T-cell (primary cell): ENCODE measurements at regions not wholly inside any gene's neighbourhood (a gene's known extent, or its start where the extent isn't known, plus 50 kb on each side); places are given as distances from the start of the nearest gene placed in this dataset.

Source experiments
- ATAC-seq, 4 experiments: fragments of 200-7000 bp in 3 of 4; fragments of 150-1000 bp in 1 of 4; cut with Tn5 transposase; replicated peaks in 1 of 4; 1 replicate in 3 of 4; 2 replicates in 1 of 4; pipeline ENCODE4 v1.10.0; 2021; ENCODE audit warnings: moderate library complexity in 3 of 4, mild to moderate bottlenecking in 2 of 4, moderate number of reproducible peaks in 1 of 4
- CTCF ChIA-PET, 2 donors: fragments of 300-600 bp; sonication (Branson Sonifier 250); formaldehyde crosslinking; loops; one replicate each; lab custom pipeline; 2022; ENCODE audit warnings: antibody characterized with exemption in 2 of 2; lab: Charles Lee
- POLR2A ChIA-PET, 2 donors: fragments of 300-600 bp; sonication (Branson Sonifier 250); formaldehyde crosslinking; loops; one replicate each; lab custom pipeline; 2022; ENCODE audit warnings: antibody characterized with exemption in 2 of 2; lab: Charles Lee
- DNase-seq, 35 experiments: peaks; one replicate each; pipeline versions ENCODE4 v3.0.0 to v3.0.0-alpha.2; 2013 to 2023
- H3K27ac ChIP-seq: one replicate; pipeline ENCODE4 v1.5.1; 2013; ENCODE audit warnings: low read length
- H3K27me3 ChIP-seq, 2 experiments: replicated peaks in 1 of 2; 1 replicate in 1 of 2; 2 replicates in 1 of 2; pipeline versions ENCODE4 v1.6.1 to v1.7.0; 2013; ENCODE audit warnings: low read length in 1 of 2, mixed read lengths in 1 of 2; ENCODE audit not compliant: control insufficient read depth in 2 of 2, insufficient read depth in 2 of 2; ENCODE audit errors: extremely low read depth in 1 of 2
- H3K36me3 ChIP-seq, 2 donors: 1 replicate in 1 of 2; 2 replicates in 1 of 2; pipeline versions ENCODE4 v1.6.1 to v1.7.0; 2013; ENCODE audit warnings: low read length in 1 of 2; ENCODE audit not compliant: control insufficient read depth in 2 of 2, insufficient read depth in 1 of 2; ENCODE audit errors: extremely low read depth in 1 of 2
- H3K4me1 ChIP-seq, 2 experiments: 1 replicate in 1 of 2; 2 replicates in 1 of 2; pipeline versions ENCODE4 v1.6.1 to v1.7.0; 2013; ENCODE audit warnings: low read length in 2 of 2, mixed read lengths in 1 of 2; ENCODE audit not compliant: insufficient read depth in 2 of 2, control insufficient read depth in 1 of 2; ENCODE audit errors: extremely low read depth in 1 of 2
- H3K4me3 ChIP-seq, 2 donors: 1 replicate in 1 of 2; 2 replicates in 1 of 2; pipeline versions ENCODE4 v1.5.1 to v1.7.0; 2013; ENCODE audit warnings: mild to moderate bottlenecking in 2 of 2, low read length in 1 of 2, moderate library complexity in 1 of 2; ENCODE audit not compliant: control insufficient read depth in 1 of 2; ENCODE audit errors: extremely low read depth in 1 of 2
- H3K9me3 ChIP-seq: 2 replicates; pipeline ENCODE4 v1.7.0; 2013
- H3K27ac Mint-ChIP-seq, 2 donors: one replicate each; pipeline ENCODE4 v1.8.0; 2020 to 2021; ENCODE audit warnings: mild to moderate bottlenecking in 2 of 2, mixed read lengths in 2 of 2
- H3K27me3 Mint-ChIP-seq, 2 donors: one replicate each; pipeline ENCODE4 v1.8.0; 2021 to 2022; ENCODE audit warnings: mixed read lengths in 2 of 2
- H3K36me3 Mint-ChIP-seq: one replicate; pipeline ENCODE4 v1.8.0; 2021; ENCODE audit warnings: mixed read lengths
- H3K4me1 Mint-ChIP-seq, 3 donors: one replicate each; pipeline ENCODE4 v1.8.0; 2020 to 2022; ENCODE audit warnings: mixed read lengths in 3 of 3, mild to moderate bottlenecking in 1 of 3
- H3K4me3 Mint-ChIP-seq, 3 donors: one replicate each; pipeline ENCODE4 v1.8.0; 2020 to 2022; ENCODE audit warnings: mild to moderate bottlenecking in 3 of 3, mixed read lengths in 3 of 3, moderate library complexity in 3 of 3
- H3K9me3 Mint-ChIP-seq, 3 donors: one replicate each; pipeline ENCODE4 v1.8.0; 2020 to 2022; ENCODE audit warnings: mixed read lengths in 3 of 3
- WGBS: methylation state at CpG from one replicate; pipeline ENCODE4 v1.1.5; 2013; ENCODE audit warnings: missing lambda C conversion rate; ENCODE audit not compliant: insufficient coverage; 5-methylcytosine and 5-hydroxymethylcytosine counted together

DNA sequence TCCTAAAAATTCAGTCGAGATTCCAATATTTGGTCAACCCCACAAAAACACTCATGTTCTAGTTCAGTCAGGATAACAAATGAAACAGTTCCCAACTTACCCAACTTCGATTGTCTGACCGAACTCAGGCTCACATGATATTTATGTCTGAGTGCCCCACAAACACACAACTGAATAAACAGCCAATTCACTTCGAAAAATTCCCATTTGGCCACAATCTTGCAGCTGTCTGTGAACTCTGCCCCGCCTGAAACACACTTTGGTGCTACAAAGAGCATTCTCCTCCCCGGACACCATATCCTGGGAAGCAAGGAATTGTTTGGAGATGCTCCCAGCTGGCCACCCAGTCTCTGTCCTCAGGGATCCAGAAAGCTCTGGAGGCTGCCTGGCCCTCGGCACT lies 52.9 kb upstream of the SIM2 start:
- 53% methylated on average over 4 of the region's 7 CpGs for WGBS
- H3K9me3 ChIP-seq, result no peaks in the 10 kb centered on the region
- Mint-ChIP-seq H3K4me1 (peaks cover 0 to 3% (median 0%) of the 10 kb centered on the region in 3 donors), H3K4me3 (no peak overlapping the region), H3K36me3 (no peaks in the 10 kb centered on the region), H3K27ac (no peak overlapping the region), H3K27me3 (peaks cover 8 to 15% of the 10 kb centered on the region in 2 donors), H3K9me3 (no peaks in the 10 kb centered on the region)
- H3K27ac ChIP-seq, result no peak overlapping the region
- ChIA-PET CTCF (no interaction called here), POLR2A (no interaction called here)
- no peaks in the 10 kb centered on the region for H3K36me3 ChIP-seq
- no peak overlapping the region for H3K4me3 ChIP-seq
- H3K4me1 ChIP-seq, result no peaks in the 10 kb centered on the region
- no peak for DNase-seq
- no peak for ATAC-seq
- peaks cover 0 to 9% of the 10 kb centered on the region in 2 experiments for H3K27me3 ChIP-seq

DNA sequence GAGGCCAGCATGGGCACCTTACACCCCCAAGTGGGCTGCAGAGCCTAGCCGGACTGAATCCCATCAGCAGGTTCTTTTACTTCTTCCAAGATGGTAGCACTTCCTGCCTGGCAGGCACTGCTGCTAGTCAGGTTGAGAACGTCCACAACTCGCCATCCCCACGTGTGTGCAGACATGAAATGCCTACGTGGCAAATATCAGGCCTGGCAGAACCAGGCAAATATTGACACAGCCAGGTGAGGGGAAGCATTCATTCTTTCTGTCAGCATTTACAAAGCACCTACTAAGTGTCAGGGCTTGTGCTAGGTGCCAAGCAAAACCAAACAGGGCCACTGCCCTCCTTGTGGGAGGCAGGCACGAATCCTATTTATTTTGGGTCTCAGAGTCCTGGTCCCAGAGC lies 52.3 kb upstream of the SIM2 start:
- no peaks in the 10 kb centered on the region for H3K36me3 Mint-ChIP-seq
- H3K27me3 Mint-ChIP-seq, result peaks cover 8 to 15% of the 10 kb centered on the region in 2 donors
- H3K9me3 Mint-ChIP-seq, result no peaks in the 10 kb centered on the region
- Histone ChIP-seq H3K4me3 (no peak overlapping the region), H3K27ac (no peak overlapping the region), H3K27me3 (peaks cover 0 to 11% of the 10 kb centered on the region in 2 experiments), H3K9me3 (no peaks in the 10 kb centered on the region), H3K4me1 (no peaks in the 10 kb centered on the region), H3K36me3 (no peaks in the 10 kb centered on the region)
- DNase-seq, result no peak
- ChIA-PET CTCF (no interaction called here), POLR2A (no interaction called here)
- peaks cover 0 to 3% (median 0%) of the 10 kb centered on the region in 3 donors for H3K4me1 Mint-ChIP-seq
- WGBS, result 88% methylated on average over 5 of the region's 6 CpGs
- no peak overlapping the region for H3K4me3 Mint-ChIP-seq
- ATAC-seq, result no peak
- H3K27ac Mint-ChIP-seq, result no peak overlapping the region

DNA sequence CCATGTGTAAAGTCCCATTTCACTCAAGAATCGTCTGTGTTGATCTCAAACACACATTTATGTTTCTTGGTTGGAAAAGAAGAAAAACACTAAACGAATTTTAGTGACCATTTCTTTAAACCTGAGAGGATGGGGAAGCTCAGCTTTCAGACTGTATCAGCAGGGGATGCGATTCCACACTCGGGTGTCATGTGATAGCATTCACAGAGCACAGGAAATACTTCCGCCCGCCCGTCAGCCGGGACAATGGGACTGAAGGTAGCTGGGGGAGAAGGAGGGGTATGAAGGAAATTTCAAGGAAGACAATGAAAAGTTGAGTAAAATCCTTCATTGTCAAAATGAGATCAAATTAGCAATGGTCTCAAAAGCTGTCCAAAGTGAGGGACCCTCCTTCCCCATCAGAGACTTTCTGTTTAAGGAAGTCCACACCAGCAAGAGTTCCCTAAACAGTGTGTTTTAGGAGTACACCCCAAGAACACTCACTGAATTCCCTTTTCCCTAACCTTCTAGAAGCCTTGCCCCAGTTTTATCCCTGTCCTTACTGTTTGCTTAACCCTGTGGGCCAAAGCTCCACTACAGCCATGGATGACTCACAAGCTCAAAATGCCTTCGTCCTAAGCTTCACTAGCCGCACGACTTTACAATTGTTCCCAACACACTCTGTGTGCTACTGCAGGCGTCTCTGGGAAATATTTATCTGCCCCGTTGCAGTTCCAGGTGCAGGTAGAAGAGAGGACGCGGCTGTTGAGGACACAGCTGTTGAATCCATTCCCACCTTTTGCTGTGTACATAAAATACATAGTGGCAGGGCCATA lies 51.4 kb upstream of the SIM2 start:
- DNase-seq (no peak), ATAC-seq (no peak)
- H3K27ac Mint-ChIP-seq, result no peak overlapping the region
- H3K9me3 ChIP-seq, result no peaks in the 10 kb centered on the region
- no peak overlapping the region for H3K27ac ChIP-seq
- H3K9me3 Mint-ChIP-seq, result no peaks in the 10 kb centered on the region
- peaks cover 8 to 15% of the 10 kb centered on the region in 2 donors for H3K27me3 Mint-ChIP-seq
- no peaks in the 10 kb centered on the region for H3K4me1 ChIP-seq
- ChIA-PET POLR2A (no interaction called here), CTCF (no interaction called here)
- 70% methylated on average over 12 of the region's 15 CpGs for WGBS
- H3K27me3 ChIP-seq, result peaks cover 0 to 11% of the 10 kb centered on the region in 2 experiments
- H3K36me3 ChIP-seq, result no peaks in the 10 kb centered on the region
- peaks cover 0 to 3% (median 0%) of the 10 kb centered on the region in 3 donors for H3K4me1 Mint-ChIP-seq
- H3K36me3 Mint-ChIP-seq, result no peaks in the 10 kb centered on the region
- no peak overlapping the region for H3K4me3 ChIP-seq
- no peak overlapping the region for H3K4me3 Mint-ChIP-seq
